Omental fat pad (tissue), 3 donors: ENCODE measurements at regions not wholly inside any gene's neighbourhood (a gene's known extent, or its start where the extent isn't known, plus 50 kb on each side); places are given as distances from the start of the nearest gene placed in this dataset.
A peak's percentile ranks its signal among the peaks of the same experiment; 100 is the strongest.

Experiments
- ATAC-seq: fragments of 150-250 bp; one replicate; pipeline ENCODE4 v1.9.1; 2016; ENCODE audit warnings: mild to moderate bottlenecking, moderate library complexity; ENCODE audit not compliant: low FRiP score
- DNase-seq: peaks from one replicate; pipeline ENCODE4 v3.0.0-alpha.2; 2019; ENCODE audit warnings: low spot score
- CTCF ChIP-seq, 3 donors: fragments of 450-650 bp; IDR thresholded peaks; one replicate each; pipeline ENCODE4 v1.5.1; 2016 to 2017; ENCODE audit warnings: antibody characterized with exemption in 3 of 3, mild to moderate bottlenecking in 3 of 3, moderate library complexity in 2 of 3

GRCh38 chr3:18567293-18567692, 142.2 kb upstream of the SATB1 start:
- TF ChIP-seq CTCF (IDR thresholded peaks at IDR 0.05), result no peak
- no peak for ATAC-seq
- DNase-seq, result no peak

- DNase-seq (no peak), ATAC-seq (no peak)
- TF ChIP-seq CTCF (IDR thresholded peaks at IDR 0.05), result no peak
These were observed 137.4 kb upstream of the SATB1 start for GRCh38 chr3:18562364-18563154.

GRCh38 chr3:18559331-18559842, 134.2 kb upstream of the SATB1 start:
- peak; percentile 64 for ATAC-seq
- no peak for DNase-seq
- peak in 1 of 3 donors; percentile 17 for TF ChIP-seq CTCF (IDR thresholded peaks at IDR 0.05)

- TF ChIP-seq CTCF (IDR thresholded peaks at IDR 0.05), result no peak
- DNase-seq (no peak), ATAC-seq (no peak)
These were observed 133.4 kb upstream of the SATB1 start for GRCh38 chr3:18558507-18558906.

- ATAC-seq, result no peak
- no peak for DNase-seq
- TF ChIP-seq CTCF (IDR thresholded peaks at IDR 0.05), result no peak
These were observed 132.1 kb upstream of the SATB1 start for GRCh38 chr3:18557216-18557615.

GRCh38 chr3:18556503-18557135, 131.5 kb upstream of the SATB1 start:
- DNase-seq (no peak), ATAC-seq (no peak)
- TF ChIP-seq CTCF (IDR thresholded peaks at IDR 0.05), result no peak
